H1 (cell line): ENCODE measurements at regions not wholly inside any gene's neighbourhood (a gene's known extent, or its start where the extent isn't known, plus 50 kb on each side); places are given as distances from the start of the nearest gene placed in this dataset.

Experiments used
- CTCF ChIA-PET: fragments of 300-600 bp; sonication (Branson Sonifier 250); formaldehyde crosslinking; loops from one replicate; lab custom pipeline; 2021; ENCODE audit not compliant: partially characterized antibody; lab: Charles Lee
- POLR2A ChIA-PET: fragments of 300-600 bp; sonication (Branson Sonifier 250); formaldehyde crosslinking; loops from one replicate; lab custom pipeline; 2021; ENCODE audit warnings: inconsistent platforms; ENCODE audit not compliant: partially characterized antibody; lab: Charles Lee
- DNase-seq, 2 experiments: peaks; one replicate each; pipeline versions ENCODE4 v3.0.0 to v3.0.0-alpha.2; 2010 to 2022; ENCODE audit warnings: low spot score in 2 of 2, low read depth in 1 of 2, mixed read lengths in 1 of 2
- FAIRE-seq: peaks from 2 replicates; lab custom pipeline; 2011; peaks lifted over from hg19 to GRCh38; lab: Jason Lieb, UNC
- H2AFZ ChIP-seq: 2 replicates; pipeline ENCODE4 v1.8.1; 2012; ENCODE audit warnings: low read length, inconsistent platforms
- H2AK5ac ChIP-seq: 2 replicates; pipeline ENCODE4 v1.6.1; 2013; ENCODE audit warnings: low read depth, low read length
- H2BK120ac ChIP-seq: replicated peaks from 2 replicates; pipeline ENCODE3; 2013; ENCODE audit warnings: low read depth, low read length, inconsistent platforms
- H2BK12ac ChIP-seq: 2 replicates; pipeline ENCODE4 v1.6.1; 2013; ENCODE audit warnings: low read depth, low read length
- H2BK15ac ChIP-seq: 2 replicates; pipeline ENCODE4 v1.6.1; 2013; ENCODE audit warnings: low read length
- H2BK20ac ChIP-seq: 2 replicates; pipeline ENCODE4 v1.6.1; 2013; ENCODE audit warnings: low read length
- H2BK5ac ChIP-seq: 2 replicates; pipeline ENCODE4 v1.6.1; 2013; ENCODE audit warnings: low read depth, low read length
- H3K14ac ChIP-seq: 2 replicates; pipeline ENCODE4 v1.6.1; 2013; ENCODE audit warnings: inconsistent platforms; ENCODE audit not compliant: insufficient read length
- H3K18ac ChIP-seq: 2 replicates; pipeline ENCODE4 v1.6.1; 2013; ENCODE audit warnings: low read length; ENCODE audit errors: extremely low read depth
- H3K23ac ChIP-seq: 2 replicates; pipeline ENCODE4 v1.6.1; 2013; ENCODE audit warnings: inconsistent platforms; ENCODE audit not compliant: insufficient read length
- H3K23me2 ChIP-seq: 2 replicates; pipeline ENCODE4 v1.6.1; 2013; ENCODE audit warnings: low read depth, low read length
- H3K27ac ChIP-seq: 2 replicates; pipeline ENCODE4 v1.6.1; 2011; ENCODE audit warnings: low read depth, low read length, inconsistent platforms
- H3K27me3 ChIP-seq, 4 experiments: replicated peaks in 1 of 4; 1 replicate in 1 of 4; 2 replicates in 3 of 4; pipeline versions ENCODE4 v1.6.1 to v1.8.1; 2011 to 2013; ENCODE audit warnings: low read length in 3 of 4, mild to moderate bottlenecking in 3 of 4, inconsistent platforms in 2 of 4, mixed read lengths in 2 of 4, moderate library complexity in 1 of 4; ENCODE audit not compliant: control insufficient read depth in 3 of 4, insufficient read depth in 3 of 4; ENCODE audit errors: extremely low read depth in 1 of 4
- H3K36me3 ChIP-seq, 4 experiments: 2 replicates each; pipeline versions ENCODE4 v1.6.1 to v1.8.1; 2011 to 2013; ENCODE audit warnings: mild to moderate bottlenecking in 4 of 4, low read length in 3 of 4, moderate library complexity in 2 of 4, control low read depth in 1 of 4, inconsistent platforms in 1 of 4; ENCODE audit not compliant: insufficient read depth in 4 of 4, control insufficient read depth in 2 of 4
- H3K4ac ChIP-seq: replicated peaks from 2 replicates; pipeline ENCODE3; 2013; ENCODE audit warnings: low read length, low read depth, mixed read lengths, inconsistent platforms; ENCODE audit not compliant: insufficient read length
- H3K4me1 ChIP-seq, 4 experiments: replicated peaks in 1 of 4; 1 replicate in 1 of 4; 2 replicates in 3 of 4; pipeline versions ENCODE4 v1.6.1 to v1.8.1; 2011 to 2013; ENCODE audit warnings: low read length in 3 of 4, inconsistent platforms in 2 of 4, mixed read lengths in 1 of 4; ENCODE audit not compliant: insufficient read depth in 4 of 4, control insufficient read depth in 3 of 4
- H3K4me2 ChIP-seq, 2 experiments: 2 replicates each; pipeline versions ENCODE4 v1.6.1 to v1.8.1; 2011 to 2013; ENCODE audit warnings: low read depth in 2 of 2, low read length in 2 of 2, control low read depth in 1 of 2, inconsistent platforms in 1 of 2, mild to moderate bottlenecking in 1 of 2; ENCODE audit not compliant: insufficient read depth in 1 of 2
- H3K4me3 ChIP-seq, 4 experiments: fragments of 200-600, 300-600 bp in 1 of 4; sonication (generic), shearing (Covaris generic), sonication (Bioruptor Twin) in 1 of 4; 2 replicates each; pipeline versions ENCODE4 v1.5.1 to v1.8.1; 2011 to 2016; ENCODE audit warnings: low read length in 4 of 4, low read depth in 3 of 4, control low read depth in 2 of 4, inconsistent platforms in 2 of 4, mild to moderate bottlenecking in 2 of 4, mixed read lengths in 1 of 4, moderate library complexity in 1 of 4; ENCODE audit not compliant: insufficient read depth in 2 of 4; ENCODE audit errors: extremely low read depth in 1 of 4
- H3K56ac ChIP-seq: replicated peaks from 2 replicates; pipeline ENCODE3; 2013; ENCODE audit warnings: low read depth, mild to moderate bottlenecking, mixed read lengths, low read length, inconsistent platforms; ENCODE audit not compliant: insufficient read length
- H3K79me1 ChIP-seq: 2 replicates; pipeline ENCODE4 v1.6.1; 2013; ENCODE audit warnings: low read depth, low read length, control low read depth
- H3K79me2 ChIP-seq, 2 experiments: 2 replicates each; pipeline versions ENCODE4 v1.6.1 to v1.8.1; 2012 to 2013; ENCODE audit warnings: low read length in 2 of 2, mild to moderate bottlenecking in 2 of 2, inconsistent platforms in 1 of 2; ENCODE audit not compliant: insufficient read depth in 2 of 2, control insufficient read depth in 1 of 2
- H3K9ac ChIP-seq, 4 experiments: replicated peaks in 1 of 4; 1 replicate in 1 of 4; 2 replicates in 3 of 4; pipeline versions ENCODE4 v1.6.1 to v1.8.1; 2011 to 2013; ENCODE audit warnings: low read depth in 3 of 4, low read length in 3 of 4, control low read depth in 2 of 4, mild to moderate bottlenecking in 2 of 4, moderate library complexity in 2 of 4, inconsistent platforms in 1 of 4; ENCODE audit errors: extremely low read depth in 1 of 4
- H3K9me3 ChIP-seq, 2 experiments: 2 replicates each; pipeline versions ENCODE4 v1.6.1 to v1.8.1; 2012 to 2013; ENCODE audit warnings: mild to moderate bottlenecking in 2 of 2, moderate library complexity in 2 of 2, control low read depth in 1 of 2, inconsistent platforms in 1 of 2, low read depth in 1 of 2, low read length in 1 of 2, mixed read lengths in 1 of 2; ENCODE audit not compliant: insufficient read depth in 2 of 2
- H4K20me1 ChIP-seq, 2 experiments: replicated peaks in 1 of 2; 2 replicates each; pipeline versions ENCODE3 to v1.8.1; 2011 to 2013; ENCODE audit warnings: inconsistent platforms in 2 of 2, low read length in 2 of 2, mild to moderate bottlenecking in 1 of 2; ENCODE audit not compliant: insufficient read depth in 2 of 2, control insufficient read depth in 1 of 2
- H4K5ac ChIP-seq: 2 replicates; pipeline ENCODE4 v1.6.1; 2013; ENCODE audit warnings: low read length, low read depth, mixed read lengths, inconsistent platforms; ENCODE audit not compliant: insufficient read length
- H4K8ac ChIP-seq: 2 replicates; pipeline ENCODE4 v1.8.0; 2013; ENCODE audit warnings: mild to moderate bottlenecking, moderate library complexity, low read length, inconsistent platforms; ENCODE audit not compliant: insufficient read depth; ENCODE audit errors: extremely low read depth
- H4K91ac ChIP-seq: replicated peaks from 2 replicates; pipeline ENCODE3; 2013; ENCODE audit warnings: low read length, mixed read lengths, inconsistent platforms; ENCODE audit not compliant: insufficient read length
- ASH2L ChIP-seq: fragments of 200-600, 300-600 bp; sonication (generic); IDR thresholded peaks from one replicate; pipeline ENCODE4 v1.7.1; 2017; ENCODE audit warnings: low read length
- BACH1 ChIP-seq: IDR thresholded peaks from 2 replicates; pipeline ENCODE4 v1.6.1; 2012; ENCODE audit warnings: low read length, improper control_type of control experiment
- EGR1 ChIP-seq: IDR thresholded peaks from 2 replicates; pipeline ENCODE4 v1.6.1; 2011; ENCODE audit warnings: low read depth, low read length, borderline replicate concordance
- HDAC6 ChIP-seq: IDR thresholded peaks from one replicate; pipeline ENCODE4 v1.7.1; 2012; ENCODE audit warnings: low read depth, mild to moderate bottlenecking, inconsistent platforms, low read length, moderate library complexity
- RNF2 ChIP-seq: fragments of 200-900, 300-1000 bp; sonication (generic); IDR thresholded peaks from 2 replicates; pipeline ENCODE4 v1.7.1; 2016; ENCODE audit warnings: borderline replicate concordance, low read depth, mild to moderate bottlenecking, antibody characterized with exemption, low read length; ENCODE audit not compliant: poor library complexity, severe bottlenecking; ENCODE audit errors: missing control alignments
- SIX5 ChIP-seq: IDR thresholded peaks from 2 replicates; pipeline ENCODE4 v1.6.1; 2011; ENCODE audit warnings: mild to moderate bottlenecking, low read depth, low read length
- SP1 ChIP-seq: IDR thresholded peaks from 2 replicates; pipeline ENCODE4 v1.6.1; 2011; ENCODE audit warnings: low read depth, low read length
- SUZ12 ChIP-seq: fragments of 200-600 bp; sonication (generic); IDR thresholded peaks from 2 replicates; pipeline ENCODE4 v1.6.1; 2012; ENCODE audit warnings: mild to moderate bottlenecking, inconsistent platforms, low read length, moderate library complexity, mixed read lengths
- WGBS, 2 experiments: shearing (Covaris generic) in 1 of 2; methylation state at CpG; one replicate each; pipeline versions ENCODE4 v1.1.6 to v1.1.7; 2013 to 2015; ENCODE audit warnings: low lambda C conversion rate in 2 of 2, mixed read lengths in 2 of 2, inconsistent platforms in 1 of 2, low coverage in 1 of 2, missing lambda C conversion rate in 1 of 2; ENCODE audit not compliant: insufficient replicate concordance in 2 of 2, insufficient coverage in 1 of 2, insufficient read length in 1 of 2; ENCODE audit errors: extremely low coverage in 1 of 2, missing lambda C conversion rate in 1 of 2; 5-methylcytosine and 5-hydroxymethylcytosine counted together

GRCh38 chr1:25081496-25081895 is 150.8 kb downstream of the SYF2 start:
- H3K4me2 ChIP-seq, result no peak overlapping the region

More at GRCh38 chr1:25081496-25081895, 150.8 kb downstream of the SYF2 start:
- Histone ChIP-seq H3K18ac (no peak overlapping the region), H4K5ac (no peak overlapping the region), H2BK20ac (no peak overlapping the region), H2AFZ (no peak overlapping the region), H2BK12ac (no peak overlapping the region), H2BK120ac (no peak overlapping the region), H4K91ac (no peak overlapping the region), H3K14ac (no peak overlapping the region), H3K79me2 (no peaks in the 10 kb centered on the region), H3K36me3 (no peaks in the 10 kb centered on the region), H3K79me1 (no peaks in the 10 kb centered on the region), H3K56ac (no peak overlapping the region), H3K9me3 (0 out of 4 replicates have a peak, but pooled peaks cover 0 to 5% of the 10 kb centered on the region in 2 experiments), H4K8ac (no peak overlapping the region), H4K20me1 (no peaks in the 10 kb centered on the region), H3K4ac (no peak overlapping the region), H3K23me2 (no peaks in the 10 kb centered on the region), H3K23ac (no peak overlapping the region), H3K27ac (no peak overlapping the region), H3K4me3 (no peak overlapping the region), H2AK5ac (no peak overlapping the region), H2BK15ac (no peak overlapping the region), H3K4me1 (no peaks in the 10 kb centered on the region), H3K27me3 (no peaks in the 10 kb centered on the region), H2BK5ac (no peak overlapping the region), H3K9ac (no peak overlapping the region)
- WGBS, 2 experiments, result 85% methylated on average over 2 of the region's 2 CpGs; no CpG with 5 or more reads in 1 of the 2 experiments
- ChIA-PET CTCF (interaction anchor here (0.9 to 3.0 kb wide), 8 partner anchors 9 to 124 kb away, joined by 3 to 9 read pairs (median 5); no protein-coding TSS in a partner anchor), POLR2A (no interaction called here)
- DNase-seq (no peak), FAIRE-seq (no peak)
- TF ChIP-seq SUZ12, result no peak
- no peak for TF ChIP-seq ASH2L
- TF ChIP-seq RNF2, result no peak
- TF ChIP-seq HDAC6, result no peak
- no peak for TF ChIP-seq BACH1
- no peak for TF ChIP-seq EGR1
- TF ChIP-seq SIX5, result no peak
- no peak for TF ChIP-seq SP1
